Naive thymus-derived CD4-positive, alpha-beta T cell (primary cell): ENCODE measurements at regions not wholly inside any gene's neighbourhood (a gene's known extent, or its start where the extent isn't known, plus 50 kb on each side); places are given as distances from the start of the nearest gene placed in this dataset.

Experiments used
- ATAC-seq: fragments of 150-1000 bp; cut with Tn5 transposase; 2 replicates; pipeline ENCODE4 v1.10.0; 2021; ENCODE audit warnings: mild to moderate bottlenecking, moderate library complexity
- CTCF ChIA-PET: fragments of 350-600 bp; sonication (Branson Sonifier 250); formaldehyde crosslinking; loops from one replicate; lab custom pipeline; 2021; ENCODE audit warnings: antibody characterized with exemption; lab: Charles Lee
- POLR2A ChIA-PET: fragments of 350-600 bp; sonication (Branson Sonifier 250); formaldehyde crosslinking; loops from one replicate; lab custom pipeline; 2021; ENCODE audit warnings: antibody characterized with exemption, inconsistent platforms; lab: Charles Lee
- DNase-seq, 9 donors: peaks; one replicate each; pipeline versions ENCODE4 v3.0.0 to v3.0.0-alpha.2; 2020 to 2022; ENCODE audit warnings: mixed read lengths in 1 of 9
- H3K27ac ChIP-seq: one replicate; pipeline ENCODE4 v1.7.0; 2013; ENCODE audit warnings: mild to moderate bottlenecking, low read depth, low read length, moderate library complexity
- H3K27me3 ChIP-seq, 2 donors: one replicate each; pipeline ENCODE4 v1.7.0; 2013; ENCODE audit warnings: low read length in 2 of 2, mild to moderate bottlenecking in 2 of 2, moderate library complexity in 2 of 2; ENCODE audit not compliant: control insufficient read depth in 2 of 2, insufficient read depth in 2 of 2
- H3K36me3 ChIP-seq, 3 experiments: 1 replicate in 2 of 3; 2 replicates in 1 of 3; pipeline ENCODE4 v1.7.0; 2013; ENCODE audit warnings: low read length in 3 of 3, mild to moderate bottlenecking in 3 of 3, moderate library complexity in 1 of 3; ENCODE audit not compliant: insufficient read depth in 3 of 3, control insufficient read depth in 2 of 3
- H3K4me1 ChIP-seq, 2 donors: one replicate each; pipeline ENCODE4 v1.7.0; 2013; ENCODE audit warnings: low read length in 2 of 2, mild to moderate bottlenecking in 2 of 2, moderate library complexity in 1 of 2; ENCODE audit not compliant: control insufficient read depth in 2 of 2, insufficient read depth in 2 of 2
- H3K4me3 ChIP-seq: 2 replicates; pipeline ENCODE4 v1.7.0; 2013; ENCODE audit warnings: mild to moderate bottlenecking, low read length
- H3K9me3 ChIP-seq, 3 experiments: 1 replicate in 2 of 3; 2 replicates in 1 of 3; pipeline ENCODE4 v1.7.0; 2013; ENCODE audit warnings: low read length in 3 of 3; ENCODE audit not compliant: control insufficient read depth in 2 of 3
- H3K27ac Mint-ChIP-seq, 9 donors: one replicate each; pipeline ENCODE4 v1.8.0; 2020 to 2022; ENCODE audit warnings: mixed read lengths in 9 of 9, mild to moderate bottlenecking in 8 of 9, moderate library complexity in 5 of 9, inconsistent platforms in 2 of 9
- H3K27me3 Mint-ChIP-seq, 5 donors: one replicate each; pipeline ENCODE4 v1.8.0; 2021 to 2022; ENCODE audit warnings: mixed read lengths in 5 of 5, mild to moderate bottlenecking in 1 of 5
- H3K36me3 Mint-ChIP-seq, 5 donors: one replicate each; pipeline ENCODE4 v1.8.0; 2020 to 2022; ENCODE audit warnings: mixed read lengths in 5 of 5, mild to moderate bottlenecking in 3 of 5, inconsistent platforms in 1 of 5
- H3K4me1 Mint-ChIP-seq, 7 donors: one replicate each; pipeline ENCODE4 v1.8.0; 2020 to 2022; ENCODE audit warnings: mixed read lengths in 7 of 7, mild to moderate bottlenecking in 3 of 7, inconsistent platforms in 1 of 7
- H3K4me3 Mint-ChIP-seq, 10 donors: one replicate each; pipeline ENCODE4 v1.8.0; 2020 to 2022; ENCODE audit warnings: mild to moderate bottlenecking in 10 of 10, mixed read lengths in 10 of 10, moderate library complexity in 6 of 10, inconsistent platforms in 2 of 10
- H3K9me3 Mint-ChIP-seq, 11 donors: one replicate each; pipeline ENCODE4 v1.8.0; 2020 to 2022; ENCODE audit warnings: mixed read lengths in 11 of 11, mild to moderate bottlenecking in 4 of 11, inconsistent platforms in 1 of 11, moderate library complexity in 1 of 11
- intact Hi-C, 2 donors: fragments of 100-400 bp; cut with micrococcal nuclease; formaldehyde crosslinking; loops; one replicate each; pipeline ENCODE4 v1.15.1; 2023

DNA sequence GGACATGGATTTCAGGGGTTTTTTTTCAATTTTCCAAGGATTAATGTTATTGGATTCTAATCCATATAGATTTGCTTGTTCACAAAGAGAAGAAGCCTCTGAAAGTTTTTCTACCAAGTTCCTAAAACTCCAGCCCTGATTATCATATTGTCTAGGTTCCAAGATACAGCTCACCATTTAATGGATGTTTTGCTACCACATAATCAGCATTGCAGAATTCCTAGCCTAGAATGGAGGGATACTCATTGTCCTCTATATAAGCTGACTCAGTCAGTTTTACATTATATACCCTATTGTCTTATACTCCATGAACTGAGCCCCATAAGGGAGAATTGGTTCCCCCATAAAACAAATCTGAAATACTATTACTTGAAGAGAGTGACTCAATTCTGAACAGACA, 664.7 kb upstream of the FAM241A start:
- H3K27ac ChIP-seq = no peak overlapping the region
- DNase-seq = no peak
- no peak overlapping the region for H3K4me3 Mint-ChIP-seq
- no peak overlapping the region for H3K4me3 ChIP-seq
- no peaks in the 10 kb centered on the region for H3K27me3 ChIP-seq
- no peaks in the 10 kb centered on the region for H3K4me1 ChIP-seq
- ChIA-PET CTCF (interaction anchor here (1.0 kb wide), 1 partner anchor 8 kb away, joined by 3 read pairs; no protein-coding TSS in a partner anchor), POLR2A (no interaction called here)
- no peaks in the 10 kb centered on the region for H3K27me3 Mint-ChIP-seq
- H3K36me3 ChIP-seq = no peaks in the 10 kb centered on the region
- peaks cover 0 to 21% (median 5%) of the 10 kb centered on the region in 11 donors for H3K9me3 Mint-ChIP-seq
- H3K27ac Mint-ChIP-seq = no peak overlapping the region
- no peaks in the 10 kb centered on the region for H3K9me3 ChIP-seq
- no peaks in the 10 kb centered on the region for H3K4me1 Mint-ChIP-seq
- no peak for ATAC-seq
- no peaks in the 10 kb centered on the region for H3K36me3 Mint-ChIP-seq
- intact Hi-C loops = no loop called here

DNA sequence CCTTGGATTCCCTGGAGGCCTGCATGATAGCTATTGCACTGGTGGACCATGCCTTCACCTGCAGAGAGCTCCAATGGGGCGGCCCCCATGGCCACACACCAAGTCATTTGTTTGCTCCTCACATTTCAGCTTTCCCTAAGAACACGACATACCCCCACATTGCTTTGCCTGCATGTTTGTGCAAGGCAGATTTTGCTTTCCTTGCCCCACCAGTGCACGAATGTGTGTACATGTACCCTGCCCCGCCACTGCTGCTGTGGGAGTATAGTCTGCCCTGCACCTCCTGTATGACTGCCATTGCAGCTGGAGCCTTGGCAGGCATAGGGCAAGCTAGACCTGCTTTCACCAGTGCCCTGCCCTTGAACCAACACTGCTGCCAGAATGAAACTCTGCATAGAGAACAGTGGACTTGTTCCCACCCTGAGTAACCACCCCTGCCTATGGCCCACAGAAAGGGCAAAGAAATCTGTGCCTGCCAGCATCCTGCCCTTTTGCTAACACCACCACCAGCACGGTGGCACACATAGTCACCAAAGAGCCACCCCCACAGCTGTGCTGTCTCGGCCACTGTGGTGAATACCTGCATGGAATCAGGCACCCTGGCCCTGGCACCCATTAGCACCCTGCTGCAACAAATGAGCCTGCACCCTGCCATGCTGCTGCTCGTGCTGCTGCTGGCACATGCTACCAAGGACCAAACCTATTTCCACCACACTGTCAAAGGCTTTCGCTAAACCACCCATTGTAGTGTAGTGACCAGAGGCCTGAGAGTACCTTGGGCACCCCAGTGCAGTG, 661.7 kb upstream of the FAM241A start:
- Mint-ChIP-seq H3K27me3 (no peaks in the 10 kb centered on the region), H3K9me3 (peaks cover 0 to 47% (median 10%) of the 10 kb centered on the region in 11 donors), H3K4me3 (no peak overlapping the region), H3K36me3 (no peaks in the 10 kb centered on the region), H3K4me1 (no peaks in the 10 kb centered on the region), H3K27ac (no peak overlapping the region)
- CTCF ChIA-PET = no interaction called here
- DNase-seq (no peak), ATAC-seq (no peak)
- H3K4me3 ChIP-seq = no peak overlapping the region
- no peak overlapping the region for H3K27ac ChIP-seq
- no peaks in the 10 kb centered on the region for H3K4me1 ChIP-seq
- POLR2A ChIA-PET = no interaction called here
- intact Hi-C loops = no loop called here
- no peaks in the 10 kb centered on the region for H3K9me3 ChIP-seq
- H3K36me3 ChIP-seq = no peaks in the 10 kb centered on the region
- no peaks in the 10 kb centered on the region for H3K27me3 ChIP-seq

DNA sequence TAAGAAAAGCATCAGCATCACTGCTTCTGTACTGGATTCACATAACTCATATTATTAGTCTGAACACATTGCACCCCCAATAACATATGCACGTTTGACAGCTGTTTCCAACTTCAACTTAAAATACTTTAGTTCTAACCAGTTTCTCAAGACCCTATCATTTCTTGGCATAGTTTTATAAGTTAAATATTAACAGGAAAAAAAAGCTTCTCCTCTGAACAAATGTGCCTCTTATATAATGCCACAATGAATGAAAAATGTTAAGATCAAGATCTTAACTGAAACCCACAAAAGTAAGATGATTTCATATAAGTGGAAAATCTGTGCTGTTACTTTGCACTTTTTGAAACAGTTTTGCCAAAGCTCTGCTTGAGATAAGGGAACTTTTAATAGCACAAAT, 652.8 kb upstream of the FAM241A start:
- Mint-ChIP-seq H3K4me1 (no peaks in the 10 kb centered on the region), H3K27me3 (no peaks in the 10 kb centered on the region), H3K4me3 (no peak overlapping the region), H3K9me3 (peaks cover 0 to 14% (median 0%) of the 10 kb centered on the region in 11 donors), H3K27ac (no peak overlapping the region), H3K36me3 (no peaks in the 10 kb centered on the region)
- ChIA-PET POLR2A (no interaction called here), CTCF (no interaction called here)
- Histone ChIP-seq H3K4me1 (peaks cover 0 to 3% of the 10 kb centered on the region in 2 donors), H3K36me3 (no peaks in the 10 kb centered on the region), H3K27ac (no peak overlapping the region), H3K4me3 (no peak overlapping the region), H3K27me3 (no peaks in the 10 kb centered on the region), H3K9me3 (no peaks in the 10 kb centered on the region)
- DNase-seq (no peak), ATAC-seq (no peak)
- intact Hi-C loops = no loop called here

DNA sequence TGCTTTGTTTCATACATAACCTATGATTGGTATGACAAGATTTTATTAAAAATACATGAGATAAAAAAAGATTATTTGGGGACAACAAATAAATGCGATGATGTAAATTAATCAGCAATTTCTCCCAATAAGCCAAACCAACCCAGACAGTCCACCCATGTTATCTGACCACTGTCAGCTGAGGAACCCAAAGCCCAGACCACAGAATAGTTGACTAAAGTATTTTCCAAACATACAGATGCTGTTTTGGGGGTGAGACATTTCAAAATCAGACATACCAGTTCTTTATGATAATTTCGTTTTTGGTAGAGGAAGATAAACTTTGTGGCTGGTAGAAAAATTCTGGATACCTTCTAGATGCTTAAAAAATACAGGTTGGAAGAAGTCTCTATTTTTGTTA, 650.8 kb upstream of the FAM241A start:
- intact Hi-C loops = no loop called here

DNA sequence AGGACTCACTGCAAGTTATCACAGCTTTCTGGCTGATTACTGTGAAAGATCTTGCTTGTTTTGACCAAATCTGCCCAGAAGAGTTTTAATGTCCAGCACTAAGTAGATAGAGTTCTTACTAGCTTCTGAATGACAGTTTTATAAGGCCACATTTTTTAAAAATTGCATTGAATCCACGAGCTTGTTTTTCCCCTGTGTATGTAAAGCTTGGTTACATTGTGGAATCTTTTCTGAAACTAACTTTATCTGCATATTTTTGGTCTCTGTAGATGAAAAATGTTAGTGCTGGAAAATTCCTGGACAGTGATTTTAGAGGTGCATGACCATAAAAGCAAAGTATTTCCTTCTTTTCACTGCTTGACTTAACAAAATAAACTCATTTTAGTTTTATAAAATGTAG, 650.3 kb upstream of the FAM241A start:
- Mint-ChIP-seq H3K4me3 (no peak overlapping the region), H3K27me3 (no peaks in the 10 kb centered on the region), H3K27ac (no peak overlapping the region), H3K36me3 (no peaks in the 10 kb centered on the region), H3K9me3 (peaks cover 0 to 11% (median 0%) of the 10 kb centered on the region in 11 donors), H3K4me1 (no peaks in the 10 kb centered on the region)
- Histone ChIP-seq H3K9me3 (no peaks in the 10 kb centered on the region), H3K36me3 (no peaks in the 10 kb centered on the region), H3K4me1 (peaks cover 0 to 3% of the 10 kb centered on the region in 2 donors), H3K4me3 (no peak overlapping the region), H3K27me3 (no peaks in the 10 kb centered on the region), H3K27ac (no peak overlapping the region)
- intact Hi-C loops = no loop called here
- ATAC-seq (no peak), DNase-seq (no peak)
- ChIA-PET CTCF (no interaction called here), POLR2A (no interaction called here)

More for the DNA sequence above, 650.8 kb upstream of the FAM241A start:
- DNase-seq = no peak
- Mint-ChIP-seq H3K27me3 (no peaks in the 10 kb centered on the region), H3K27ac (no peak overlapping the region), H3K4me3 (no peak overlapping the region), H3K9me3 (peaks cover 0 to 11% (median 0%) of the 10 kb centered on the region in 11 donors), H3K36me3 (no peaks in the 10 kb centered on the region), H3K4me1 (no peaks in the 10 kb centered on the region)
- Histone ChIP-seq H3K4me3 (no peak overlapping the region), H3K9me3 (no peaks in the 10 kb centered on the region), H3K27ac (no peak overlapping the region), H3K36me3 (no peaks in the 10 kb centered on the region), H3K4me1 (peaks cover 0 to 3% of the 10 kb centered on the region in 2 donors), H3K27me3 (no peaks in the 10 kb centered on the region)
- ATAC-seq = no peak
- CTCF ChIA-PET = no interaction called here
- POLR2A ChIA-PET = no interaction called here

DNA sequence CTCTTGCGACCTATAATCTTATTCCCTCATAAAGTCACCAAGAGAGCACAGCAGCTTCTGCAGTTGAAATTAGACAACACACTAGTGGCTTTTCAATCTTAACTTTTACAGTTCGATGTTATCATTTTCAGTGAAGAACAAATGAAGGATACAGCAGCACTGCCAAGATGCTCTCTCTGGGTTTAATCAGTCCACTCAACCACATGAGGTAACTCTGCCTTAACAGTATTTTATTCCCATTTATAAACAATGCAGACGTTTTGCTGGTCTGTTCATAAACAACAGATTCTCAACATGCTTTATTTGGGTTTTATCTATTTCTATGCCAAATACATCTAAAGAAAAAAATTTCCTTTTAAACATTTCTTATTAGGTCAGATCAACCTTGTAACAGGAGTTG, 646.0 kb upstream of the FAM241A start:
- POLR2A ChIA-PET = no interaction called here
- no peak overlapping the region for H3K27ac Mint-ChIP-seq

DNA sequence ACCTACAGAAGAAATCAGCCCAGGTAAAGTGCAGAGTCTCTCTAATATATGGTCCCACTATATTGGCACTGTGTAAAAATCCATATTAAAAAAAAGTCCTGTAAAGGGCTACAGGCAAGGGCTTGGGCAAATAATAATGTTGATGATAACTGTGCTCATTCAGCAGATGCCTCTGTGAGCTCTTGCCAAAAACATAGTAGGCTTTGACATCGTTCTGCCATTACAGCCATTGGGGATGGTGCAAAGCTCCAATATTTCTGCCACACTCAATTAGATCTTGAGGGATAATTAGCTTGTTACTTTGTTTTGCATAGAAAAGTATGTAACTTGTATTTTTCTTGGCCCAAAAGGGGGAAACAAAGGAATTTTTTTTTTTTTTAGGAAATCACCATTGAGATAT, 645.5 kb upstream of the FAM241A start:
- peaks cover 0 to 14% (median 0%) of the 10 kb centered on the region in 11 donors for H3K9me3 Mint-ChIP-seq
- DNase-seq = no peak
- H3K4me1 Mint-ChIP-seq = no peaks in the 10 kb centered on the region
- ATAC-seq = no peak
- Histone ChIP-seq H3K36me3 (no peaks in the 10 kb centered on the region), H3K27me3 (no peaks in the 10 kb centered on the region), H3K27ac (no peak overlapping the region), H3K4me3 (no peak overlapping the region), H3K4me1 (no peaks in the 10 kb centered on the region), H3K9me3 (no peaks in the 10 kb centered on the region)
- no peaks in the 10 kb centered on the region for H3K27me3 Mint-ChIP-seq
- H3K27ac Mint-ChIP-seq = no peak overlapping the region
- ChIA-PET POLR2A (no interaction called here), CTCF (no interaction called here)
- no peaks in the 10 kb centered on the region for H3K36me3 Mint-ChIP-seq
- intact Hi-C loops = no loop called here
- H3K4me3 Mint-ChIP-seq = no peak overlapping the region

More for the DNA sequence above, 646.0 kb upstream of the FAM241A start:
- ATAC-seq (no peak), DNase-seq (no peak)
- Histone ChIP-seq H3K27ac (no peak overlapping the region), H3K4me1 (no peaks in the 10 kb centered on the region), H3K27me3 (no peaks in the 10 kb centered on the region), H3K36me3 (no peaks in the 10 kb centered on the region), H3K4me3 (no peak overlapping the region), H3K9me3 (no peaks in the 10 kb centered on the region)
- intact Hi-C loops = no loop called here
- CTCF ChIA-PET = no interaction called here
- Mint-ChIP-seq H3K27me3 (no peaks in the 10 kb centered on the region), H3K9me3 (peaks cover 0 to 9% (median 0%) of the 10 kb centered on the region in 11 donors), H3K4me1 (no peaks in the 10 kb centered on the region), H3K4me3 (no peak overlapping the region), H3K36me3 (no peaks in the 10 kb centered on the region)
